GM12872 (cell line): ENCODE measurements at regions not wholly inside any gene's neighbourhood (a gene's known extent, or its start where the extent isn't known, plus 50 kb on each side); places are given as distances from the start of the nearest gene placed in this dataset.

Source experiments
- CTCF ChIP-seq: IDR thresholded peaks from 3 replicates; pipeline ENCODE4 v1.5.1; 2011; ENCODE audit warnings: low read depth, mild to moderate bottlenecking, low read length, moderate library complexity; ENCODE audit not compliant: insufficient read depth

- no peak for TF ChIP-seq CTCF
Measured at GRCh38 chr22:27378995-27379394, 422.6 kb downstream of the MN1 start.

GRCh38 chr22:27380855-27381254 lies 420.7 kb downstream of the MN1 start:
- TF ChIP-seq CTCF, result no peak

- TF ChIP-seq CTCF, result no peak
Measured at GRCh38 chr22:27381552-27381951, 420.0 kb downstream of the MN1 start.

DNA sequence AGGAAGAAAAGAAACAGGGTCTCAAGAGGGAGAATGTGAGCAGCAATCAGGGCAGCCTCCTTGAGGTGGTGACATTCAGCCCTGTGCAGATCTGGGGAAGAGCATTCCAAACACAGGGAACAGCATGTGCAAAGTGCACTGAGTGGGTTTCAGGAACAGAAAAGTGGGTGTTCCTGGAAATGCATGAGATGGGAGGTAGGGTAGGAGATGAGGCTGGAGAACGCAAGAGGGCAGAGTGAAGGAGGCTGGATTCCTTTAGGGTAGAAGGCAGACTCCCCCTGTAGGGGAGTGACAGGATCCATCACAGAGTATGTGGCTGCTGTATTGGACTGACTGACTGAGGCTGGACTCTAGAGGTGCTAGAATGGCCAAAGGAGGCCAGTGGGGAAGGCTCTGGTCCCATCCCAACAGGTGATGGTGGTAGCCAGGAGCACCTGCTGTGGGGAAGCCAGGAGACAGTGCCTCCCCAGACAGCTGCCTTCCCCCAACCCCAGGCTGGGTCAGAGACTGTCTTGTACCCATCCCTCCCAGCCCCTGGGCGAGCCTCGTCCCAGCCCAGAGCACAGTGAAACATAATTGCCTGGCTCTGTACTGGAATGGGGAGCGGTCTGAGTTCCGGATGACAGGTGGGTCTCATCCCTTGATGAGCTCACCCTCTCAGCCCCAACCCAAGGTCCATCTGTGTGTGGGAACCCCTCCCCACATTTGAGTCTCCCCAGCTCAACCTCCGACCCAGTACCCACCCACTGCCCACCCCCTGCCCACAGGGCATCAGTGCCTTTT lies 419.4 kb downstream of the MN1 start:
- TF ChIP-seq CTCF, result no peak

GRCh38 chr22:27382947-27383346 lies 418.6 kb downstream of the MN1 start:
- no peak for TF ChIP-seq CTCF

GRCh38 chr22:27383896-27384295 lies 417.7 kb downstream of the MN1 start:
- no peak for TF ChIP-seq CTCF

- no peak for TF ChIP-seq CTCF
Measured at GRCh38 chr22:27385261-27385998, 416.1 kb downstream of the MN1 start.
